Lower lobe of right lung (tissue), 2 donors: ENCODE measurements at regions not wholly inside any gene's neighbourhood (a gene's known extent, or its start where the extent isn't known, plus 50 kb on each side); places are given as distances from the start of the nearest gene placed in this dataset.

Experiments used
- ATAC-seq, 2 donors: fragments of 200-7000 bp; cut with Tn5 transposase; one replicate each; pipeline ENCODE4 v1.9.1; 2020 to 2022; ENCODE audit warnings: mild to moderate bottlenecking in 2 of 2, moderate library complexity in 2 of 2
- DNase-seq: peaks from one replicate; pipeline ENCODE4 v3.0.0-alpha.2; 2020
- H3K27ac ChIP-seq: fragments of 200-600 bp; one replicate; pipeline ENCODE4 v1.8.0; 2022
- H3K27me3 ChIP-seq: fragments of 200-600 bp; one replicate; pipeline ENCODE4 v1.8.0; 2022; ENCODE audit warnings: low read depth
- H3K36me3 ChIP-seq: fragments of 200-600 bp; one replicate; pipeline ENCODE4 v1.8.0; 2022; ENCODE audit warnings: mild to moderate bottlenecking
- H3K4me1 ChIP-seq: fragments of 200-600 bp; one replicate; pipeline ENCODE4 v1.8.0; 2022
- H3K4me3 ChIP-seq: fragments of 200-600 bp; one replicate; pipeline ENCODE4 v1.8.0; 2022; ENCODE audit warnings: mild to moderate bottlenecking
- H3K9me3 ChIP-seq: fragments of 200-600 bp; one replicate; pipeline ENCODE4 v1.8.0; 2022
- intact Hi-C: fragments of 100-400 bp; cut with DNase I; formaldehyde crosslinking; loops from one replicate; pipeline ENCODE4 v1.11.0; 2022
- TF ChIP-seq, protein P1 (sequence below): fragments of 200-600 bp; IDR thresholded peaks from one replicate; pipeline ENCODE4 v1.8.0; 2022; ENCODE audit warnings: antibody characterized with exemption, mild to moderate bottlenecking
- donor health status: DM: no; HTN: yes; CAD: no; lungs with severe emphysema.

DNA sequence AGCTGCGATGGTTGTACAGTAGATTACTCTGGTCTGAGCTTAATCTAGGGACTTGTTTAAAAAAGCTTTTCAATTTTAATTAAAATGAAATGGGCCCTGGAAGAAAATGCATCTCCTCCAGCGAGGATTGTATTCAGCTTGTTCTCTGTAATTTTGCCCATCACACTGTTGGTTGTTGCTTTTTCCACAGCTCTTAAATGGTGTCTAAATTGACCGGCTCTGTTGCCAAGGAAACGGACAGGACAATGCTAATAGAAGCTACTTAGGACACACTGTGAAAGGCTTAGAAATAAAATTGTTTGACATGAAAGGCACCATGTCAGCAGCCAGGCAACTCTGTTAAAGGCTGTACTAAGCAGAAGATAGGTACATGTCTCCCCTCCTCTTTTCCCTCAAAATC, 116.7 kb upstream of the NRSN1 start:
- TF ChIP-seq, protein P1, sequence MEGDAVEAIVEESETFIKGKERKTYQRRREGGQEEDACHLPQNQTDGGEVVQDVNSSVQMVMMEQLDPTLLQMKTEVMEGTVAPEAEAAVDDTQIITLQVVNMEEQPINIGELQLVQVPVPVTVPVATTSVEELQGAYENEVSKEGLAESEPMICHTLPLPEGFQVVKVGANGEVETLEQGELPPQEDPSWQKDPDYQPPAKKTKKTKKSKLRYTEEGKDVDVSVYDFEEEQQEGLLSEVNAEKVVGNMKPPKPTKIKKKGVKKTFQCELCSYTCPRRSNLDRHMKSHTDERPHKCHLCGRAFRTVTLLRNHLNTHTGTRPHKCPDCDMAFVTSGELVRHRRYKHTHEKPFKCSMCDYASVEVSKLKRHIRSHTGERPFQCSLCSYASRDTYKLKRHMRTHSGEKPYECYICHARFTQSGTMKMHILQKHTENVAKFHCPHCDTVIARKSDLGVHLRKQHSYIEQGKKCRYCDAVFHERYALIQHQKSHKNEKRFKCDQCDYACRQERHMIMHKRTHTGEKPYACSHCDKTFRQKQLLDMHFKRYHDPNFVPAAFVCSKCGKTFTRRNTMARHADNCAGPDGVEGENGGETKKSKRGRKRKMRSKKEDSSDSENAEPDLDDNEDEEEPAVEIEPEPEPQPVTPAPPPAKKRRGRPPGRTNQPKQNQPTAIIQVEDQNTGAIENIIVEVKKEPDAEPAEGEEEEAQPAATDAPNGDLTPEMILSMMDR: no peak
- no peak for DNase-seq
- H3K9me3 ChIP-seq: no peaks in the 10 kb centered on the region
- H3K36me3 ChIP-seq: no peaks in the 10 kb centered on the region
- H3K4me1 ChIP-seq: no peaks in the 10 kb centered on the region
- no peaks in the 10 kb centered on the region for H3K27me3 ChIP-seq
- intact Hi-C loops: no loop called here
- no peak for ATAC-seq
- no peak overlapping the region for H3K4me3 ChIP-seq
- H3K27ac ChIP-seq: no peak overlapping the region

DNA sequence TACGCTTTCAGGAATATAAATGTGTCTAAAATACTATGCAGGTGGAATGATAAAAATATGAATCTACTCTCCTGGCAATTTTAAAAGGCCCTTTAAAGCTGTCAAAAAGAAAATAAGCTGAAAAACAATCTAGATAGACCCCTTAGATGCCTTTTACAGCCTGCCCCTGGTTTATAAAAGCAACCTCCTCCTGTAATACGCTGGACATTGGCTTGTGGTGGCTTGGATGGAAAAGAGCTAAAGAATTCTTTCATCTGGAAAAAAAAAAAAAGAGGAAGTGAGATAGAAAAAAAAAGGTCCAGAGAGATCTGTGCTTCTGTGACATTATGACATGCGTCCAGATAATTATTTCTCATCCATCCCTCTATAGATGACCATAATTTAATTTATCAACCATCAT, 115.9 kb upstream of the NRSN1 start:
- Histone ChIP-seq H3K27me3 (no peaks in the 10 kb centered on the region), H3K27ac (no peak overlapping the region), H3K36me3 (no peaks in the 10 kb centered on the region), H3K4me1 (no peaks in the 10 kb centered on the region), H3K4me3 (no peak overlapping the region), H3K9me3 (no peaks in the 10 kb centered on the region)
- no peak for DNase-seq
- TF ChIP-seq, protein P1: no peak
- intact Hi-C loops: no loop called here
- ATAC-seq: no peak

DNA sequence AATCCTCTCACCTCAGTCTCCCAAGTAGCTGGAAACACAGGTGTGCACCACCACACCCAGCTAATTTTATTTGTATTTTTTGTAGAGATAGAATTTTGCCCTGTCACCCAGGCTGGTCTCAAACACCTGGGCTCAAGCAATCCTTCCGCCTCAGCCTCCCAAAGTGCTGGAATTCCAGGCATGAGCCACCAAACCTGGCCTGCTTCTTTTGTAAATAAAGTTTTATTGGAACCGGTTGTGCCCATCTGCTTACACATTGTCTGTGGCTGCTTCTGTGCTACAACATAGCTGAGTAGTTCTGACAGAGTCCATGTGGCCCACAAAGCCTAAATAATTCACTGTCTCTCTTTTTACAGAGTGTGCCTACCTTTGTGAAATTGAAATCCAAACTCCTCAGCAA, 109.7 kb upstream of the NRSN1 start:
- DNase-seq (no peak), ATAC-seq (no peak)
- Histone ChIP-seq H3K4me1 (no peaks in the 10 kb centered on the region), H3K27me3 (no peaks in the 10 kb centered on the region), H3K9me3 (no peaks in the 10 kb centered on the region), H3K4me3 (no peak overlapping the region), H3K27ac (no peak overlapping the region), H3K36me3 (no peaks in the 10 kb centered on the region)
- TF ChIP-seq, protein P1: no peak
- intact Hi-C loops: no loop called here

DNA sequence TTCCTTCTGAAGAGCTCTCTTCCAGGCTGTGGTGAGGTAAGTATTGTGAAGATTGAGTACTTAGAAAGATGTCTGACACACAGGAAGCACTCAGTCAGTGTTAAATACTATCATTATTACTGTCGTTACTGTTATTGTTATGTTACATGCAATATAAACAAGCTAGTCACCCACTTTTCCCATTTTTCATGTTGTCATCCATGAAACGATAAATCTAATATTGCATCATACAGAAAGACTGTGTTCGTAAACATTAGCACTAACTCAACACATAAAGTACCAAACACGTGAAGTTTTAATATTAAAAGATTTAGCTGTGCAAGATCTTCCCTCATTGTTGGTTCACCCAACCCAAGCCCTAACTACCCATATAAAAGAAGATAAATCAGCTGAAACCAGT, 109.2 kb upstream of the NRSN1 start:
- TF ChIP-seq, protein P1: no peak
- Histone ChIP-seq H3K4me1 (no peaks in the 10 kb centered on the region), H3K9me3 (no peaks in the 10 kb centered on the region), H3K4me3 (no peak overlapping the region), H3K27me3 (no peaks in the 10 kb centered on the region), H3K27ac (no peak overlapping the region), H3K36me3 (no peaks in the 10 kb centered on the region)
- no peak for DNase-seq
- no peak for ATAC-seq
- intact Hi-C loops: no loop called here

DNA sequence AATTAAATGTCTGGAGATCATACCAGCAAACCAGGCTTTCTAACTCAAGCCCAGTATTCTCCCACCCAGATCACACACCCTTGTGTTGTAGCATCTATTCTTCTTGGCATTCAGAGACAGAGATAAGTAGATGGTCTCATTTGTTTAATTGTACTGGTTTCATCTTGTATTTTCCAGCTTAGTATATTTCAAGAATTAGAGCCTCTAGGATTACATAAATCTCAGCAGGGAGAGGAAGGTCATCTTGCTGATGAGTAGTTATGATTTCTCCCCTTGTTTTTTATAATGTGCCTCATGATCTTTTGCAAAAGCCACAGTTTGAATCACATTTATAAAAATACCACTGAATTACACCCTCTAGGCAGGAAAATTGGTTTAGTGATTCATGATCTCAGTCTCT, 106.6 kb upstream of the NRSN1 start:
- ATAC-seq (no peak), DNase-seq (no peak)
- intact Hi-C loops: no loop called here
- TF ChIP-seq, protein P1: no peak
- Histone ChIP-seq H3K27ac (no peak overlapping the region), H3K36me3 (no peaks in the 10 kb centered on the region), H3K4me3 (no peak overlapping the region), H3K9me3 (no peaks in the 10 kb centered on the region), H3K27me3 (no peaks in the 10 kb centered on the region), H3K4me1 (no peaks in the 10 kb centered on the region)

DNA sequence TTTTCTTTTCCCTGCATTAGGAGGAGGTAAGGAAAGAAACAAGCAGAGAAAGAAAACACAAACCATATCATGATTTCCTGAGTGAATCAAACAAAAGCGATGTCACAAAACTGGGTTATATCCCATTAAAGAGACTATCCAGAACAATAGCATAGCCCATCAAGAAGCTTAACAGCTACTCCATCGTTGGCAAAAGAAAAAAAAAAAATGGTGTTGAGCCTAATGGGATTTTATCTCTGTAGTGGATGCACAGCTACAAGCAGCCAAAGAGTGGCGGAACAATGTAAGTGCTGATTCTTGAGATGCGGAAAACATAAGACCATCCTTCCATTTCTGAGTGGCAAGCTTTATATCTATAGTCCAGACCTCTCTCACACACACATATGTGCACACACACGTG, 106.2 kb upstream of the NRSN1 start:
- Histone ChIP-seq H3K4me3 (no peak overlapping the region), H3K36me3 (no peaks in the 10 kb centered on the region), H3K27me3 (no peaks in the 10 kb centered on the region), H3K9me3 (no peaks in the 10 kb centered on the region), H3K27ac (no peak overlapping the region), H3K4me1 (no peaks in the 10 kb centered on the region)
- DNase-seq (no peak), ATAC-seq (no peak)
- TF ChIP-seq, protein P1: no peak
- intact Hi-C loops: no loop called here
